A204.1 (cell line): ENCODE measurements at regions not wholly inside any gene's neighbourhood (a gene's known extent, or its start where the extent isn't known, plus 50 kb on each side); places are given as distances from the start of the nearest gene placed in this dataset.

ENCODE experiments used
- FAIRE-seq: peaks from 2 replicates; lab custom pipeline; 2012; peaks lifted over from hg19 to GRCh38; lab: Jason Lieb, UNC

GRCh38 chr11:82676483-82677094 is 57.1 kb downstream of the FAM181B start:
- no peak for FAIRE-seq

- FAIRE-seq: no peak
These were observed 57.8 kb downstream of the FAM181B start for GRCh38 chr11:82675838-82676237.

DNA sequence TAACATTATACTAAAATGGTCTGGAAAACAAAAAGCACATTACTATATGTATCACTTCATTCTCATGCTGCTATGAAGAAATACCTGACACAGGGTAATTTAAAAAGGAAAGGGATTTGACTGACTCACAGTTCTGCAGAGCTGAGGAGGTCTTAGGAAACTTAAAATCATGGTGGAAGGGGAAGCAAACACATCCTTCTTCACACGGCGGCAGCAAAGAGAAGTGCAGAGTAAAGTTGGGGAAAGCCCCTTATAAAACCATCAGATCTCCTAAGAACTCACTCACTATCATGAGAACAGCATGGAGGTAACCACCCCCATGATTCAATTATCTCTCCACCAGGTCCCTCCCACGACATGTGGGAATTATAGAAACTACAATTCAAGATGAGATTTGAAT is 60.0 kb downstream of the FAM181B start:
- FAIRE-seq: no peak

- no peak for FAIRE-seq
These were observed 62.2 kb downstream of the FAM181B start for GRCh38 chr11:82671451-82671850.

DNA sequence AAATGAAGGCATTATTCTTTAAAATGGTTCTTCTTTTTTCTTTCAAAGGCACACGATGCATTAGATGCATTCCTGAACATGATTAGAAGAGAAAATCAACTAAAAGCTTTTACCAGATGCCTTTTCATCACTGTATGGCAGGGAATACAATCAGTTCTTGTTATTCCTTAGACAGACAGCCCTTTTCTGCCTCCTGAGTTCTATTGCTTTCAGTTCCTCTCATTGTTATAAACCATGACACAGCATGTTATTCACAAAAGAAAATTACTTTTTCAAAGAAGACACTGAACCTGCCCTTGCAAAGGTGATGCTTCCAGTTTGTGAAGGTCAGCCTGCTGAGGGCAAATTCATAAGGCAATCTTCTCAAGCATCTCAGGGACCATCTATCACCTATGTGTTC is 70.1 kb downstream of the FAM181B start:
- FAIRE-seq: no peak

GRCh38 chr11:82653752-82654151 is 79.9 kb downstream of the FAM181B start:
- FAIRE-seq: no peak

- FAIRE-seq: no peak
These were observed 94.4 kb downstream of the FAM181B start for GRCh38 chr11:82639251-82639650.

GRCh38 chr11:82636615-82637014 is 97.0 kb downstream of the FAM181B start:
- FAIRE-seq: no peak

DNA sequence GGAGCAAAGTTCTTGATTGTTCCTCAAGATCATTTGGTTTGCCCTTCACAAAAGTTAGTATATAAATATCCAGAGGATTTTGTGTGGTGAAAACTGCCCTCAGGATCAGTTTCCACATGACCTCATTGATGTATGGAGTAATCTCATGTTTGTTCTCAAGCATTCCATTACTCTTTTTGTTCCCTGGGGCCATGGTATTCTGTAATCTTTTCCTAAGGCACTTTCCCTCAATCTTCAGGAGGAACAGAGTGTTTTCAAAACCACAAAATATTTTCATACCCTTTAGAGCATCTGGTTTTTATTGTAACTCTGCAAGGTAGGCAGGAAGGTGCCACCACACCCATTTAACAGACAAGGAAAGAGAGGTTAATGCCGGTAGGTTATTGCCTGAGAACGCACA is 99.6 kb downstream of the FAM181B start:
- FAIRE-seq: no peak

- FAIRE-seq: no peak
These were observed 101.7 kb downstream of the FAM181B start for GRCh38 chr11:82631722-82632630.

GRCh38 chr11:82610671-82611070 is 123.0 kb downstream of the FAM181B start:
- FAIRE-seq: no peak

- no peak for FAIRE-seq
These were observed 126.9 kb downstream of the FAM181B start for GRCh38 chr11:82606738-82607137.

- FAIRE-seq: no peak
These were observed 132.0 kb downstream of the FAM181B start for GRCh38 chr11:82601711-82602110.

GRCh38 chr11:82599836-82600235 is 133.8 kb downstream of the FAM181B start:
- FAIRE-seq: no peak

- FAIRE-seq: no peak
These were observed 147.1 kb downstream of the FAM181B start for GRCh38 chr11:82586581-82586980.

DNA sequence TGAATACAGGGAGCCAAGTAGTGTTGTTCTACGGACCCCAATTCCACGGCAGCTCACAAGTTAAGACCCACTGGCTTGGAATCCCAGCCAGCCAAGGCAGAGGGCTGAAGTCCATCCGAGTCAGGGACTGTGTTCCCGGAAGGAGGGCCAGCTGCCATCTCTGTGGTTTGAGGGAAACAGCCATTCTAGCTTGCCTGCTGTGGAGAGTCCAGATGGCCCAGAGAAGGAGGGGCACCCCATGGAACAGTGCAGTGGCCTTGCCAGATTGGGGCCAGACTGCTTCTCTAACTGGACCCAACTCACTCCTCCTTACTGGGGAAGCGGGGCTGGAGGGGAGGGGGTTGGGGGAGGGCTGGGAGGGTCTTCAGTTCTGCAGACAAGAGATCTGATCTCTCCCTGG is 156.4 kb downstream of the FAM181B start:
- no peak for FAIRE-seq

DNA sequence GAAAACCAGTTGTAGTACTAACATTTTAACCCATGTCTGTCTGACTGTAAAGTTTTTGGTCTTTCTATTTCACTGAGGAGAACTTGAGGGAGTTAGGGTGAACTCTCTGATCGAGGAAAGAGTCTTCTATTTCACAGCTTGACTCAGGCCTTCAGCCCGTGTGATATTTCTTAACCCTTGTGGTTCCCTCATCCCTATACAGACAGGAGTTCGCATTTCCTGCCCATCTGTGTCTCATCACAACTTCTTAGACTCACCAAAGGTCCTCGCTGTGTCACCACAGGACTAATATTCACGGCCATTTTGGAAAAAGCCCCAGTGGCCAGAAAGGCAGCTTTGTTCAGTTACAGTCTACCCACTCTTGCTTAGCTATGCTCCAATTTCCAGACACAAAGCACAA is 172.8 kb downstream of the FAM181B start:
- no peak for FAIRE-seq

- FAIRE-seq: no peak
These were observed 174.1 kb downstream of the FAM181B start for GRCh38 chr11:82559609-82560008.

GRCh38 chr11:82557274-82557673 is 176.4 kb downstream of the FAM181B start:
- FAIRE-seq: no peak

DNA sequence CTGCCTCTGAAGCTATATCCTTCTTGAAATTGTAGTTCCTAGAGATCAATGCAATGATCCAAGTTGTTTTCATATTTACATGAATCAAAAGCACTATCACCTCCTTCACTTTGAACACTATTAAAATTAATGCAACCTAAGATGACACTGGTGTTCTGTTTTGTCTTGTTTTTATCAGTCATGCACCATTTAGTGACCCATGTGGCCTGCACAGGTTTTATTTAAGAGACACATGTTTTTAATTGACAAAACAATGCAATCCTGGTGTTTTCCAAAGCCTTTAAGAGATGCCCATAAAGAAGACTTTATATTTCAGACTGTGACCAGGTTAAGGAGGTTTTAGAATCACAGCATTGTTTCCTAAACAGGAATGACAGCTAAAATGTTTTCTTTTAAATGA is 177.5 kb downstream of the FAM181B start:
- FAIRE-seq: no peak

- FAIRE-seq: no peak
These were observed 186.8 kb downstream of the FAM181B start for GRCh38 chr11:82546661-82547557.

- no peak for FAIRE-seq
These were observed 194.0 kb downstream of the FAM181B start for GRCh38 chr11:82539669-82540068.

- no peak for FAIRE-seq
These were observed 197.0 kb downstream of the FAM181B start for GRCh38 chr11:82536706-82537105.
